RPMI7951 (cell line): ENCODE measurements at regions not wholly inside any gene's neighbourhood (a gene's known extent, or its start where the extent isn't known, plus 50 kb on each side); places are given as distances from the start of the nearest gene placed in this dataset.

Experiments
- DNase-seq: peaks from one replicate; pipeline ENCODE4 v3.0.0-alpha.2; 2012; ENCODE audit warnings: low read depth

DNA sequence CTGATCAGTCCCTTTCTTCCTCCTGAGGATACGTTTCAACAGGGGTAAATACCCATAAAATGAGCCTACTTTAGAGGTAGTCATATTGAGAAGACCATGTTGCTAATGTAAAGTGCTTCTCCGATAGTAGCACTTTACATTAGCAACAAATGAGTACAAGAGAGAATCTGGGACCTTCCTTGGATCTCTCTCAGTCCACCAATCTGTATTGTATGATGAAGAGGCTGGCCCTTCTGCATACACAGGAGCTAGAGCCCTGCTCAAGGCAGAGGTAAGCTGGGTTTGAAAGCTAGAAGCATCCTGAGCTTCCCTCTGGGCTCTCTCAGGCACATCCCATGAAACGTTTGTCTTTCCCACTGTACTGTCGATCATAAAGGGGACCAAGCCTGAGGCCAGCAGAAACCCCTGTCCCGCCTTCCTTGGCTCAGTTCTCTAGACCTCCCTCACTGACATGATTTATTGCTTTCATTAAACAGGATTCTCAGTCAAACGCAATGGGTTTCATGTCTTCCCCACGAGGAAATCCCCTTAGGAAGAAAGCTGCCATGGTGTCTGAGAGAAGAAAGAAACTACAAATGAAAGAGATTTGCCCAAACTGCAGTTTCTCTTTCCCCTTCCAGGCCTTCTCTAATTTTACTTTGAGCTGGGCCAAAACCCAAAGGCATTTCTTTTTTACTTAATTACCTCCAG lies 62.8 kb upstream of the BCAR3 start:
- DNase-seq, result peak; percentile 33

DNA sequence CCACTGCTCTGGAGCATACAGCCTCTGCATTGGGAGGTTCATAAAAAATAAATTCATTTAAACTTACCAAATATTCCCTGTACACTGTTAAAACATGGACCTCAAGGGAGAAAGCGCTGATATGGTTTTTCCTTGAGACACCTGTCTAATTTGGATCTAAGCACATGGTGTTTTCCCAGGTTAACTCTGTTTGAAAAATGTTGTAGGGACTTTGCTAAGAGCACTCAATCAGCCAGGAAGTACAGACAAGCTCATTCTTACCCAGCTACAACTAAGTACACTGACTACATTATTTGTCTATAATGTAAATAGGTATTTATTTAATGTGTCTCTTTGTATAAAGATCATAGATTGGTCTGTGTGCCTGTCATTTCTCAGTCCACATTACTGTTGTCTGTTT lies 61.8 kb upstream of the BCAR3 start:
- no peak for DNase-seq

DNA sequence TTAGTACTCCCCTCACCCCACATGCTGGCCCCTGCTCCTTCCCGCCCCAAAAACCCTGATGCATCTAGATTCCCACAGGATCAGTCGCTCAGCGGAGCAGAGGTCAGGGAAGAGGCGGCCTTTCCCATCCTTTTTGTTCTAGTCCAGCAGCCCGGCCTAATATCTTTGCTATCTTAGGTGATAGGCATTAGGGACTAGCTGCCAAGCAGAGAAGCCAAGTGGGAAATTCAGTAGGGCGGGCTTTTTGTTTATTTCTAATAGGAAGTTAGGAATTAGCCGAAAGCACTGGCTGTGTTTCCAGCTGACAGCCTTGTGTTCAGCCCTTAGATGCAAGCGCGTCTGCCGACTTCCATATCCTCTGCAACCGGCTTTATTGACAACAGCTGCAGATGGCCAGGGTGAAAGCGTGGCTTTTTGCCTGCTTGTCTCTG lies 59.0 kb upstream of the BCAR3 start:
- DNase-seq, result no peak

DNA sequence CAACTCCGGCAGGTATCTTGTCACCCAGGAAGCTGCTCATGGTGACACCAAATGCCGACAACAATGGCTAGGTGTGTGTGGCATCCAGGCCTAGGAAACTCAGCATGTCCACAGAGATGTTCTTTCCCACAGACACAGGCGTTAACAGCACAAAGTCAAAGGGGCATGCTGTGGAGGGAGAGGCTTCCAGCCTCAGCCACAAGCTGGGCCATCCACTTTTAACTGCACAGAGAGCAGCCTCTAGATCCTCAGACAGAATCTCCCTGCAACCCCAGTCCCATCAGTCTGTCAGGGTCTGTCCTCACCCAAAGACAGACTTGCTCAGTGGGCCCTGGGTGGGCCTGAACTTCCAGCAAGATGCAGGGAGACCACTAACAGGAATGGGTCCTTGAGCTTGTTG lies 58.5 kb upstream of the BCAR3 start:
- no peak for DNase-seq

DNA sequence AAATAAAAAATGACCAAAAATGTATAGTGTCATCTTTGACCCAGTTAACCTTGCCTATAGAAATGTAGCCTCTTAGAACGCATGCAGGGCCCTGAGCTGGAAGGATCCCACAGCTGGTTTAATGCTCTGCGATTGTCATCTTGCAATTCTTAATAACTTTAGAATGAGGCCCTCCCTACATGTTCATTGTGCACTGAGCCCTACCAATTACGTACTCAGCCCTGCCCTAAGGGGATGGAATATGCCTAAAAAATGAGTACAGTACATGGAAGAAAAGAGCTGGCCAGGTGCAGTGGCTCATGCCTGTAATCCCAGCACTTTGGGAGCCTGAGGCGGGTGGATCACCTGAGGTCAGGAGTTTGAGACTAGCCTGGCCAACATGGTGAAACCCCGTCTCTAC lies 57.8 kb upstream of the BCAR3 start:
- DNase-seq, result peak; percentile 37

DNA sequence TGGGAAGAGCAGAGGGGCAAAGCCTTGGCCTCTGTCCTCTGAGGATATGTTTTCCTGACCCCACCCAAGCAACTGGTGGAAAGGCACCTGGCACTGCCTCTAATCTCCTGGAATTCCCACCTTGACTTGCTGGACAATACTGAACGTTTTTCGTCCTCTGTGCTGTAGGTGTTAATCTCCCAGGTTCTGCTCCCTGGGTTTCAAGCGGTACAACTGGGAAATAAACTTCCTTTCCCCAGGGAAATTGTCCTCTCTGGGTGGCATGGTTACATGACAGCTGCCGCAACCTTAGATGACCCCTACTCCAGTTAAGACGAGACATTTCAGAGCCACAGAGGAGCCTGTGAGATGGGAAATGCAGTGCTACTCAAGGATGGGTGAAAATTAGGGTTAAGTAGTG lies 57.3 kb upstream of the BCAR3 start:
- DNase-seq, result peak; percentile 34

DNA sequence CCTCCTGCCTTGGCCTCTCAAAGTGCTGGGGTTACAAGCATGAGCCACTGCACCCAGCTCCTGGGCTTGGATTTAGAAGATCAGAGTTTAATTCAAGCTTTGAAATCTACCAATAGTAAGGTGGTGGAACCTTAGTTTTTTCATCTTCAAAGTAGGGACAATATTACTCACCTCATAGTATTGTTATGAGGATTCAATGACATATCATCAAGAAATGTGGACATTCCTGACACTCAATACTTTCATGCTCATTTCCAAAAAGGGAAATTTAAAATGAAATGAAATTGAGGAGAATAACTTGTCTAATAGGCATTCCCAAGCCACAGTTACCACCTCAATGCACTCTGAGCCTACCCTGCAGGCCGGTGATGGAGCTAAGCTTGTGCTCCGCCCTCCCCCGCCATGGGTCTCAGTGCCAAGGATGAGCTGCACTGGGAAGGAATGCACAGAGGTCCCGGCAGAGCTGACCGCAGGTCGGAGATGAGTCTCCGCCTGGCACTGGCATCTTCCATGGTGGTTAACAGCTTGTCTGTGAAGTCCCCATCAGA lies 56.5 kb upstream of the BCAR3 start:
- peak; percentile 97 for DNase-seq

DNA sequence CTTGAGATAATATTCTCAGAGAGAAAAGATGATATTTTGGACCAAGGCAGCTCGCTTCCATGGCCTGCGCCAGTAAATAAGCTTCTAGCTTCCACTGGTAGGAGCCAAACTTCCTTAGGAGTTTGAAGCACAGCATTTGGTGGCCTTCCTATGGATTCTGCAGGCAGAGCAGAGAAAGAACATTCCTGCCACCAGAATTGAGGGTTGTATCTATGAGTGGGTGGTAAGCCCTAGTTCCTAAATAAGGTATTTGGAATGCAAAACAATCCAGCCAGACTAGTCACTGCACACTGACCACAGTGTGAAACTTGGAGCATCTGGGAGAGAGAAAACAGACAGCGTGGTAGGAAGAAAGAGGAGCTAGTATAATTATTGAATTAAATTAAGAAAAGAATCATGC lies 54.1 kb upstream of the BCAR3 start:
- DNase-seq, result peak; percentile 89

DNA sequence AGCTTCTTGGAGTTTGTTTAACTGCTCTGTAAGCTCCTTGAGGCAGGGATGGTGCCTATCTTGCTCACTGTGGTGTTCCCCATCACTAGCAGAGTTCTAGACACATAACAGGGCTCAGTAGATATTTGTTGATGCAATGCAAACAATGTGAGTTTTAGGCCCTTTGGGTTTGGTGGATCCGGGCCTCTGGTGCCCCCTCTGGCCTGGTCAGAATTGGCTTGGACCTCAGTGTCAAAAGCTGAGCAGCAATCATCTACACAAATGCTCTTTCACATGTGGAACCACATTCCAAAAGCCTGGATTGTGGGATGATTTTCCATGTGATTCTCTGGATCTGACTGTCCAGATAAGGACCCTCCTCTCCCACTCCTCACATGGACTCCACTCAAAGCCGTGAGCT lies 53.4 kb upstream of the BCAR3 start:
- DNase-seq, result peak; percentile 45

DNA sequence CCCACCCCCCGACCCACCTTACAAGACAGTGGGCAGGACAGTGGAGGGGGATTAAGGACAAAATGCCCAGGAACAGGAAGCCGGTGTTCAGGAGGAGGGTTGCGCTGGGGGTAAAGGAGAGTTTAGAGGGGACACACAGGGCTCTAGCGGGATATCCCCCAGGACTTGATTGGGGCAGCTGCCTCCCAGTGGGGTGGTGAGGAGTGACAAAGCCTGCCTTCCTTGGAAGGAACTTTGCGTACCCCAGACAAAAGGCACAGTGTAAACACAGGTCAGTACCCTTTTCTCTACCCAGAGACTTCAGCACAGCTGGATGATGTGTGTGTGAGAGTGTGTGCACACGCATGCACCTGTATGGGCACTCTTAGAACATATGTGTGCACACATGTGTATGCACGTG lies 51.7 kb upstream of the BCAR3 start:
- DNase-seq, result no peak

DNA sequence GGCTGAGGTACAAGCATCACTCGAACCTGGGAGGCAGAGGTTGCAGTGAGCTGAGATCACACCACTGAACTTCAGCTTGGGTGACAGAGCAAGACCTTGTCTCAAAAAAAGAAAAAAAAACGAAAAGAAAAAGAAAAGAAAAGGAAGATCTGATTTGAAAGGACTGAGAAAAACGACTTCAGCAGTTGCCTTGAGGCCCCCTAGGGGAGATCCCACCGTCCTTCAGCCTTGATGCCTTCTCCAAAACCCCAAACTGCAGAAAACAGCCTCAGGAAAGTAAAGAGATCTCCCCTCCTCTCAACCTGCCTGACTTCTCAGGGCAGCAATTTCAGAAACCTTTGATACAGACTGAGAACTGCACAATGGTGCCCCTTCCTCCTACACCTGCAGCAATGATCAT lies 50.9 kb upstream of the BCAR3 start:
- DNase-seq, result no peak
